Activated T-helper 1 cell treated with anti-CD3 and anti-CD28 coated beads, Interleukin-12 subunit alpha, Interleukin-12 subunit beta, Interleukin-2, Interleukin-4 antibody, amounts not matched to agents 30 ng/mL and 10 ng/mL and 1 ng/mL, durations not matched to agents 14 hours and 24 hours and 36 hours (primary cell): ENCODE measurements at regions not wholly inside any gene's neighbourhood (a gene's known extent, or its start where the extent isn't known, plus 50 kb on each side); places are given as distances from the start of the nearest gene placed in this dataset.

Experiments used
- DNase-seq: peaks from one replicate; pipeline ENCODE4 v3.0.0; 2021; ENCODE audit warnings: low spot score
- H3K27ac Mint-ChIP-seq: one replicate; pipeline ENCODE4 v1.8.0; 2021; ENCODE audit warnings: mild to moderate bottlenecking, mixed read lengths
- H3K27me3 Mint-ChIP-seq: one replicate; pipeline ENCODE4 v1.8.0; 2022; ENCODE audit warnings: mild to moderate bottlenecking, moderate library complexity, mixed read lengths; ENCODE audit not compliant: insufficient read depth
- H3K36me3 Mint-ChIP-seq: one replicate; pipeline ENCODE4 v1.8.0; 2021; ENCODE audit warnings: low read depth, mixed read lengths
- H3K4me1 Mint-ChIP-seq: one replicate; pipeline ENCODE4 v1.8.0; 2021; ENCODE audit warnings: low read depth, mixed read lengths
- H3K4me3 Mint-ChIP-seq: one replicate; pipeline ENCODE4 v1.8.0; 2021; ENCODE audit warnings: mild to moderate bottlenecking, moderate library complexity, mixed read lengths
- H3K9me3 Mint-ChIP-seq: one replicate; pipeline ENCODE4 v1.8.0; 2021; ENCODE audit warnings: mixed read lengths
- intact Hi-C: fragments of 100-400 bp; cut with micrococcal nuclease; formaldehyde crosslinking; loops from one replicate; pipeline ENCODE4 v1.15.1; 2024

DNA sequence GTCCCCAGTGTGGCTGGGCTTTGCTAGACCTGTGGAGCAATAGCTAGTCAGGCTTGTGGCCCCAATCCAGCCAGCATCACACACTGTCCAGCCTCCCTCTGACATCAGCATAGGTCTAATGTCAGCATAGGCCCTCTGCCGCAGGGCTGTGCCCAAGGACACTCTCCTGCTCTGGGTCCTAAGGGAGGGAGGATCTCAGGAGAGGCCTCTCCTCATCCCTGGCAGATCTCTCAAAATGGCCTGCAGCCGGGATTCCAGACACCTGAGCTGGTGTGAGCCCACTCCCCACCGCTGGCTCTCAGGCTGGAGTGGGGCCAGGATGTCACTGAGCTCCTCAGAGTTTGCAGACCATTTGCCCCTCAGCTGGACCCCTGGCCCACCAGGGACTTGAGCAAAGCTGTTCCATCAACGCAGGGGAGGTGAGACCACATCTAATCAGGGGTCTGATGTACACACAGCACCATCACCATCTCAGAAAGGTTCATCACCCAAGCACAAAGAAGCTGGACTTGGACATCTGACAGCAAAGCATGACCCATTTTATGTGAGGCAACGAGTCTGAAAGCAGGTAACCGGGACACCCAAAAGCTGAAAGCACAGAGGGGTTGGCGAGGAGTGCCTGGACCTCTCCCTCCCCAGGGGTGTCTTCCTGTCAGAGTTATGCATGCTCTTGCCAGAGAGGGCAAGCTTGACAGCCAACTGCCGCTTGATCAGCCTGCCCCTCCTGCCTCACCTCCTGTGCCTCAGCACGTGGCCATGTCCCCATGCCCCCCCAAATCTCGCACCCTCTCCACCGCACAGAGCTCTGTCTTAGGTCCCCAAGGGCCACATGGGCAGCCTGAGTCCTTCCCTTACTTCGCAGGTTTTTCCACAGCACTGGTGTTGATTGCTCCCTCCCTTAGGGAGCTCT, 69.7 kb upstream of the SEPTIN5 start:
- intact Hi-C loops = no loop called here
- no peaks in the 10 kb centered on the region for H3K36me3 Mint-ChIP-seq
- peaks cover 4% of the 10 kb centered on the region for H3K27me3 Mint-ChIP-seq
- DNase-seq = no peak
- H3K4me3 Mint-ChIP-seq = no peak overlapping the region
- no peak overlapping the region for H3K27ac Mint-ChIP-seq
- peaks cover 25% of the 10 kb centered on the region for H3K9me3 Mint-ChIP-seq
- no peaks in the 10 kb centered on the region for H3K4me1 Mint-ChIP-seq

DNA sequence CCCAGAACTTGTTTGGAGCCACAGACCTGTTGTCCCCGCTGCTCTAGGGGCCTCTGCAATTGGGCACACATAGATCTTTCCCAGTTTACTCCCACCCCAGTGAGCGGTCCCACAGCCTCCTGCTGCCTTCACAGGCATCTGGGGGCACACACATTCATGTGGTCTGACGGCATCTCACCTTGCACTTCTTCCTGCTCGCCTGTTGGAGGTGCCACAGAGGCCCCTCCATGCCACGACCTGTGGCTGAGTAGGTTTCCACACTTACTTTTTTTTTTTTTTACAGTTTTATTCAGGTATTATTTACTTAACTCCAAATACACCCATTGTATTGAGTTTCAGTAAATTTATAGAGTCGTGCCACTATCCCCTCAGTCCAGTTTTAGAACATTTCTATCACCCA, 68.9 kb upstream of the SEPTIN5 start:
- H3K27ac Mint-ChIP-seq = no peak overlapping the region
- H3K4me1 Mint-ChIP-seq = no peaks in the 10 kb centered on the region
- no peaks in the 10 kb centered on the region for H3K36me3 Mint-ChIP-seq
- H3K4me3 Mint-ChIP-seq = no peak overlapping the region
- peaks cover 27% of the 10 kb centered on the region for H3K9me3 Mint-ChIP-seq
- no peak for DNase-seq
- intact Hi-C loops = no loop called here
- H3K27me3 Mint-ChIP-seq = peaks cover 12% of the 10 kb centered on the region

DNA sequence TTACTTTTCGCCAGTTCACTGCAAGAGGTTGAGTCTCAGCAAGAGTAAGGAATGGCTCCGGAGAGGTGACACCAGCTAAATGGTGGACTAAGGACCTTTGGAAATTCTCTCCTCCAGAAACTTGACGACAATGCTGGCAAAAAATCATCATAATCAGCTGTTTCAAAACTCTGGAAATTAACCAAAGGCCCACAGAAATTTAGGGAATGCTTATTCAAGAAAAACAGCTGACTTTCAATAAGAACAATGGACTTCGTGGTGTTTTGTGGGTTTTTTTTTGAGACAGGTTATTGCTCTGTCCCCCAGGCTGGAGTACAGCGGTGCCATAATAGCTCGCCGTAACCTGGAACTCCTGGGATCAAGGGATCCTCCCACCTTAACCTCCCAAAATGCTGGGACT, 68.4 kb upstream of the SEPTIN5 start:
- H3K27ac Mint-ChIP-seq = no peak overlapping the region
- H3K9me3 Mint-ChIP-seq = peaks cover 27% of the 10 kb centered on the region
- H3K4me1 Mint-ChIP-seq = no peaks in the 10 kb centered on the region
- no peak for DNase-seq
- no peaks in the 10 kb centered on the region for H3K36me3 Mint-ChIP-seq
- intact Hi-C loops = no loop called here
- H3K4me3 Mint-ChIP-seq = no peak overlapping the region
- H3K27me3 Mint-ChIP-seq = peaks cover 12% of the 10 kb centered on the region

DNA sequence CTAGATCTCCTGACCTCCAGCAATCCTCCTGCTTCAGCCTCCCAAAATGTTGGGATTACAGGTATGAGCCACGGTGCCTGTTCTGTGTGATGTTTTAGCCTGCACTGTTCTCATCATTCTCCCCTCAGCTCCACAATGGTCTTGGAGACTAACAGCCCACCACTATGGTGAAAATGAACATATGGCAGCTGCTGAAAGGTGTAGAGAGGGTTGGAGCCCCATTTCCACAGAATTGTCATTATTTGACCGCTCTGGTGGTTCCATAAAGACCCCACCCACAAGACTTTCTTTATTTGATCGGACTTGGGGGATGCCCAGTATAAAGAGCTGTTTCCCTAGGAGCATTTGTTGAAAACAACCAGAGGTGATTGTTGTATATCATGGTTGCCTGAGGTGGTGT, 67.9 kb upstream of the SEPTIN5 start:
- intact Hi-C loops = no loop called here
- peaks cover 27% of the 10 kb centered on the region for H3K9me3 Mint-ChIP-seq
- no peaks in the 10 kb centered on the region for H3K4me1 Mint-ChIP-seq
- H3K27ac Mint-ChIP-seq = no peak overlapping the region
- DNase-seq = no peak
- H3K27me3 Mint-ChIP-seq = peaks cover 15% of the 10 kb centered on the region
- H3K36me3 Mint-ChIP-seq = no peaks in the 10 kb centered on the region
- no peak overlapping the region for H3K4me3 Mint-ChIP-seq

DNA sequence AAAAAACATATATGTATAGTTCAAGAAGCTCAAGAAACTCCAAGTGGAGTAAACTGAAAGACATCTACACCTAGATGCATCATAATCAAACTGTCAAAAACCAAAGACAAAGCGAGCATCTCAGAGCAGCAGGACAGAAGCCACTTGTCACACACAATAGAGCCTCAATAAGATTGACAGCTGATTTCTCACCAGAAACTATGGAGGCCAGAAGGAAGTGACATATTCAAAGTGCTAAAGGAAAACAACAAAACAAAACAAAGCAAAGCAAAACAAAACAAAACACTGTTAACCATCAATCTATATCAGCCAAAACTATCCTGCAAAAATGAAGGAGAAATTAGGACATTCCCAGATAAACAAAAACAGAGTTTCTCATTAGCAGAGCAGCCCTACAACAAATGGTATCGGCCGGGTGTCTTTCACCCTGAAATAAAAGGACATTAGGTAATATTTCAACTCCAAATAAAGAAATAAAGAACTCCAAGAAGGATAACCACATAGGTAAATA, 65.8 kb upstream of the SEPTIN5 start:
- Mint-ChIP-seq H3K9me3 (peaks cover 27% of the 10 kb centered on the region), H3K27me3 (peaks cover 31% of the 10 kb centered on the region), H3K27ac (no peak overlapping the region), H3K4me1 (no peaks in the 10 kb centered on the region), H3K36me3 (no peaks in the 10 kb centered on the region), H3K4me3 (no peak overlapping the region)
- DNase-seq = no peak
- intact Hi-C loops = no loop called here

DNA sequence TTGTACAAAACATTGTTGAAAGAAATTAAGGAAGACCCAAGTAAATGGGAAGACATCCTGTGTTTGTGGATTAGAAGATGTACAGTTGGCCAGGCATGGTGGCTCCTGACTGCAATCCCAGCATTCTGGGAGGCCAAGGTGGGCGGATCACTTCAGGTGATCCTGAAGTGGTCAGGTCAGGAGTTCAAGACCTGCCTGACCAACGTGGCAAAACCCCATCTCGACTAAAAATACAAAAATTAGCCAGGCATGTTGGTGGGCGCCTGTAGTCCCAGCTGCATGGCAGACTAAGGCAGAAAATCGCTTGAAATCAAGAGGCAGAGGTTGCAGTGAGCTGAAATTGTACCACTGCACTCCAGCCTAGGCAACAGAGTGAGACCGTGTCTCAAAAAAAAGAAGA, 62.0 kb upstream of the SEPTIN5 start:
- H3K27ac Mint-ChIP-seq = no peak overlapping the region
- peaks cover 33% of the 10 kb centered on the region for H3K27me3 Mint-ChIP-seq
- intact Hi-C loops = no loop called here
- no peak for DNase-seq
- peaks cover 17% of the 10 kb centered on the region for H3K9me3 Mint-ChIP-seq
- no peak overlapping the region for H3K4me3 Mint-ChIP-seq
- no peaks in the 10 kb centered on the region for H3K4me1 Mint-ChIP-seq
- no peaks in the 10 kb centered on the region for H3K36me3 Mint-ChIP-seq

DNA sequence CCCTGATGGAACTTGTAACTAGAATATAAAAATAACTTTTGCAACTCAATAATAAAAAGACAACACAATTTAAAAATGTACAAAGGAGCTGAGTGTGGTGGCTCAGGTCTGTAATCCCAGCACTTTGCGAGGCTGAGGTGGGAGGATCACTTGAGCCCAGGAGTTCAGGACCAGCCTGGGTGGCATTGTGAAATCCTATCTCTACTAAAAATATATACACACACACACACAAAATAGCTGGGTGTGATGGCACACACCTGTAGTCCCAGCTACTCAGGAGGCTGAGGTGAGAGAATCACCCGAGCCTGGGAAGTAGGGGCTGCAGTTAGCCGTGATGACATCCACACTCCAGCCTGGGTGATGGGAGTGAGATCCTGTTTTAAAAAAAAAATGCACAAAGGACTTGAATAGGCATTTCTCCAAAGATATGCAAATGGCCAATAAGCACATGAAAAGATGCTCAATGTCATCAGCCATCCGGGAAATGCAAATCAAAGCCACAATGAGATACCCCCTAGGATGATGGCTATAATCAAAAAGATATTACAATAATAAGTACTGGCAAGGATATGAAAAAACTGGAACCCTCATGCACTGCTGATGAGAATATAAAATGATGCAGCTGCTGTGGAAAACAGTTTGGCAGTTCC, 59.8 kb upstream of the SEPTIN5 start:
- H3K27me3 Mint-ChIP-seq = peaks cover 30% of the 10 kb centered on the region
- H3K9me3 Mint-ChIP-seq = peaks cover 3% of the 10 kb centered on the region
- no peak for DNase-seq
- intact Hi-C loops = no loop called here
- no peak overlapping the region for H3K27ac Mint-ChIP-seq
- no peaks in the 10 kb centered on the region for H3K36me3 Mint-ChIP-seq
- no peaks in the 10 kb centered on the region for H3K4me1 Mint-ChIP-seq
- no peak overlapping the region for H3K4me3 Mint-ChIP-seq

DNA sequence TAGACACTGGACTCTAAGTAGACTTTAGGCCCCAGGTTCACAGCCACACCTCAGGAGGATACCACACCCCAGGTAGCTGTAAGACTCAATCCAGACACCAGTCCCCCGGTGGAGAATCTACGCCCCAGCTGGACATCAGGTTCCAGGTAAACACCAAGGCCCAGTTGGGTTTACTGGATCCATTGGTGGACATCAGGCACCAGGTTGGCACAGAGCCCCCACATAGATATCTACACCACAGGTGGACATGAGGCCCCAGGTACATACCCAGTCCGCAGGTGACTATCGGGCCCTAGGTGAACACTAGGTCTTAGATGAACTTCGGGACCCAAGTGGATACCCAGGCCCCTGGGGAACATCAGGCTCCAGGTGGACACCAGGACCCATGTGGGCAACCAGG, 58.9 kb upstream of the SEPTIN5 start:
- intact Hi-C loops = no loop called here
- Mint-ChIP-seq H3K36me3 (no peaks in the 10 kb centered on the region), H3K27ac (no peak overlapping the region), H3K4me1 (no peaks in the 10 kb centered on the region), H3K27me3 (peaks cover 21% of the 10 kb centered on the region), H3K9me3 (no peaks in the 10 kb centered on the region), H3K4me3 (no peak overlapping the region)
- DNase-seq = no peak

DNA sequence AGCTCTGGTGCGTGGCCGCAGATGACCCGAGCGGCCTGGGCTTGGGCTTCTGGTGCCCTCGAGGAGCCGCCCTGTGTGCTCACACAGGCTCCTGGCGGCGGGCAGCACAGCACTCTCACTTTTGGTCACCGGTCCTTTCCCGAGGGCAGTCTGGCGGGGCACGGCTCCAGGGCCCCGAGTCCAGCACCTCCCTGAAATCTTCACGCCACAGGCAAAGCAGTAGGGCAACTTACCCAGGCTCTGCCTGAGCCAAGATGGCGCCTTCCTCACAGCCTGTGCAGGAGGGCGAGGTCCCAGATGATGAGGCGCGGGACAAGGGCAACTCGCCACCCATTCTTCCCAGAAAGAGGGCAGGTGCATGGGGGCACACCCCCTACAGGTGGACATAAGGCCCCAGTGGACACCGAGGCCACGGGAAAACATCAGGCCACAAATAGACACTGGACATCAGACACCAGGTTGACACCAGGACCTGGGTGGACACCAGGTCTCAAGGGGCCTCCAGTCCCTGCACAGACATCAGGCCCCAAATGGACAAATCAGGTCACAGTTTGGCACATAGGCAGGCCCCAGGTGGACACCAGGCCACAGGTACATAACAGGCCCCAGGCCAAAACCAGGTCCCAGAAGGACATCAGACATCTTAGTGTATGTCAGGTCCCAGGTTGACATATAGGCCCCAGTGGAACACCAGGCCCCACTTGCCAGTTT, 57.6 kb upstream of the SEPTIN5 start:
- intact Hi-C loops = no loop called here
- no peak for DNase-seq
- Mint-ChIP-seq H3K36me3 (no peaks in the 10 kb centered on the region), H3K4me3 (no peak overlapping the region), H3K9me3 (no peaks in the 10 kb centered on the region), H3K4me1 (no peaks in the 10 kb centered on the region), H3K27me3 (peaks cover 17% of the 10 kb centered on the region), H3K27ac (no peak overlapping the region)

DNA sequence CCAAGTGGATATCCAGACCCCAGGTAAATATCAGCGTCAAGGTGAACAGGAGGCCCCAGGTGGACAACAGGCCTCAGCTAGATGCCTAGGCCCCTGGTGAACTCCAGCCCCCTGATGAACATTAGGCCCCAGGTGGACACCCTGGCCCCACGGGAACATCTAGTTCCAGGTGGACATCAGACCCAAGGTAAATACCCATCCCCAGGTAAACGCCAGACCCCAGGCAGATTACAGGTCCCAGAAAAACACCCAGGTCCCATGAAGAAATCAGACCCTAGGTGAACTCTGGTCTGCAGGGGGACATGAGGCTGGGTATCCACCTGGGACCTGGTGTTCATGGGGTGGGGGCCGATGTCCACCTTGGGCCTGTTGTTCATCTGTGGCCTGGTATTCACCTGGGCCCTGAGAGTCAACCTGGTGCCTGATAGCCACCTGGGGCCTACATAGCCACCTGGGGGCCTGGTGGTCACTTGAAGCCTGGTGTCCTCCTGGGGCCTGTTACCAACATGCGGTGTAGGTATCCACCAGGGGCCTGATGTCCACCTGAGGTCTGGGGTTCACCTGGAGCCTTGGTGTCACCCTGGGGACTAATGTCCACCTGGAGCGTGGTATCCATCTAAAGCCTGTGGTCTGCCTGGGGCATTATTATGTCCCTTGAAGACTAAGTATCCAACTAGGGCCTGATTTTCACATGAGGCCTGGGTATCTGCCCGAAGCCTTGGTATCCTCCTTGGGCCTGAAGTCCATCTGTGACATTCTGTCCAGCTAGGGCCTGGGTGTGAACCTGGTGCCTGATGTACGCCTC, 56.8 kb upstream of the SEPTIN5 start:
- no peaks in the 10 kb centered on the region for H3K9me3 Mint-ChIP-seq
- H3K36me3 Mint-ChIP-seq = no peaks in the 10 kb centered on the region
- no peak for DNase-seq
- no peak overlapping the region for H3K27ac Mint-ChIP-seq
- H3K4me3 Mint-ChIP-seq = no peak overlapping the region
- intact Hi-C loops = no loop called here
- H3K27me3 Mint-ChIP-seq = peaks cover 9% of the 10 kb centered on the region
- no peaks in the 10 kb centered on the region for H3K4me1 Mint-ChIP-seq

DNA sequence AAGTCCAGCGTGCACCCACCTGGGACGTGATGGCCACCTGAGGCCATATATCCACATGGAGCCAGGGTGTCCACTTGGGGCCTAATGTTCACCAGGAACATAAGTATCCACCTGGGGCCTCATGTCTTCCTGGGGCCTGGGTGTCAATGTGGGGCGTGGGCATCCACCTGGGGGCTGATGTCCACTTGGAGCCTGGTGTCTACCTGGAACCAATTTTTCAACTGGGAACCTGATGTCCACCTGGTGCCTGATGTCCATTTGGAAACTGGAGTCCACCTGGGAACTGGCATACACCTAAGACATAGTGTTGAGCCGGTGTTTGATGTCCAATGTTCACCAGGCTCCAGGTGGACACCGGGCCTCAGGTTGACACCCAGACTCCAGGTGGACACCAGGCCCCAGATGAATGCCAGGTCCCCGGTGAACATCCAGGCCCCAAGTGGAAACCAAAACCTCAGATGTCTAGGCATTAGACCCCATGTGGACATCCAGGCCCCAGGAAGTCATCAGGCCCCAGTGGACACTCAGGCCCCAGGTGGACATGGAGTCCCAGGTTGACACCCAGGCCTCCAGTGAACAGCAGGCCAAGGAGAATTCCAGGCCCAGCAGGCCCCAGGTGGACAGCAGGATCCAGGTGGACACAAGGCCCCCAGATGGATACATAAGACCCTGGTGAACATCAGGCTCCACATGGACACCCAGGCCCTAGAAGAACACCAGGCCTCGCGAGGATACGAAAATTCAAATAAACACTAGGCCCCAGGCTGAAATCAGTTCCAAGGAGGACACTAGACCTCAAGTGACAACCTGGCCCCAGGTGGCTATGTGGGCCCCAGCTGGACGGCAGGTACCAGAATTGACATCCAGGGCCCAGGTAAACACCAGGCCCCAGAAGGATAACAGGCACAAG, 56.0 kb upstream of the SEPTIN5 start:
- intact Hi-C loops = no loop called here
- Mint-ChIP-seq H3K4me1 (no peaks in the 10 kb centered on the region), H3K36me3 (no peaks in the 10 kb centered on the region), H3K9me3 (no peaks in the 10 kb centered on the region), H3K27me3 (peaks cover 3% of the 10 kb centered on the region), H3K4me3 (no peak overlapping the region), H3K27ac (no peak overlapping the region)
- no peak for DNase-seq
